AG04450 (cell line): ENCODE measurements at regions not wholly inside any gene's neighbourhood (a gene's known extent, or its start where the extent isn't known, plus 50 kb on each side); places are given as distances from the start of the nearest gene placed in this dataset.

Experiments used
- CTCF ChIA-PET: fragments of 300-600, 350-600 bp; formaldehyde crosslinking; extraction: SDS; loops from one replicate; lab custom pipeline; 2022; ENCODE audit warnings: antibody characterized with exemption, inconsistent platforms; lab: Charles Lee
- POLR2A ChIA-PET: fragments of 350-600 bp; formaldehyde crosslinking; extraction: SDS; loops from one replicate; lab custom pipeline; 2021; ENCODE audit warnings: antibody characterized with exemption, inconsistent platforms; lab: Yijun Ruan, JAX
- DNase-seq: peaks from one replicate; pipeline ENCODE4 v3.0.0-alpha.2; 2011; ENCODE audit warnings: low read depth, low spot score
- H3K27ac ChIP-seq: one replicate; pipeline ENCODE4 v1.5.1; 2012; ENCODE audit warnings: low read depth, low read length, control low read depth
- H3K27me3 ChIP-seq: one replicate; pipeline ENCODE4 v1.6.0; 2012; ENCODE audit warnings: low read length; ENCODE audit not compliant: control insufficient read depth, insufficient read depth
- H3K4me3 ChIP-seq: 2 replicates; pipeline ENCODE4 v1.5.1; 2011; ENCODE audit warnings: mild to moderate bottlenecking, low read depth, low read length, control low read depth
- H3K9me3 ChIP-seq: 2 replicates; pipeline ENCODE4 v1.5.1; 2012; ENCODE audit warnings: low read length; ENCODE audit not compliant: control insufficient read depth, insufficient read depth
- CTCF ChIP-seq: IDR thresholded peaks from 2 replicates; pipeline ENCODE4 v1.5.1; 2011; ENCODE audit warnings: low read depth, low read length, control low read depth, inconsistent platforms

GRCh38 chr2:83565626-83566025, 893.5 kb downstream of the SUCLG1 start:
- no peak for TF ChIP-seq CTCF
- H3K27me3 ChIP-seq = no peaks in the 10 kb centered on the region
- H3K9me3 ChIP-seq = no peaks in the 10 kb centered on the region
- H3K4me3 ChIP-seq = no peak overlapping the region
- no peak overlapping the region for H3K27ac ChIP-seq
- no peak for DNase-seq
- ChIA-PET CTCF (no interaction called here), POLR2A (no interaction called here)

DNA sequence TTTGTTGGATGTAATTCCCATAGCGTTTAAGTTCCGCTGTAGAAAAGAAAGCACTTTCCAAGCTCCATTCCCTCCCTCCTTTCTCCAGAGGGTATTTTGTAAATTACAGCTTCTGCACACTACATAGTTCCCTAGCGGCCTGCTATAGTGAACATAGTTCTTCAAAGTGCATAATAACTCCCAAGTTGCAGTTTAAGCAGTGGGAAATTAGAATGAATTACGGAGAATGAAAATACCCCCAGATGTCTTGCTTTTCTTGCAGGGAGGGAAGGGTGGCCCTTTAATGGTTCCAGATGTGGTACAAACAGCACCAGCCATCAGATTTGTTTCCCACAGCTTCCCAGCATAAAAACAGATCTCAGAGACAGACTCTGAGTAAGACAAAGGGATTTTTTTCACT, 893.9 kb downstream of the SUCLG1 start:
- ChIA-PET CTCF (no interaction called here), POLR2A (no interaction called here)
- TF ChIP-seq CTCF = no peak
- Histone ChIP-seq H3K27ac (no peak overlapping the region), H3K9me3 (no peaks in the 10 kb centered on the region), H3K4me3 (no peak overlapping the region), H3K27me3 (no peaks in the 10 kb centered on the region)
- DNase-seq = no peak

GRCh38 chr2:83561592-83561991, 897.5 kb downstream of the SUCLG1 start:
- POLR2A ChIA-PET = no interaction called here
- Histone ChIP-seq H3K27ac (no peak overlapping the region), H3K27me3 (no peaks in the 10 kb centered on the region), H3K4me3 (no peak overlapping the region), H3K9me3 (peaks cover 3% of the 10 kb centered on the region; the same call in 1 of the 2 replicates)
- TF ChIP-seq CTCF = no peak
- DNase-seq = no peak
- CTCF ChIA-PET = no interaction called here

GRCh38 chr2:83536556-83536955, 922.5 kb downstream of the SUCLG1 start:
- H3K27me3 ChIP-seq = no peaks in the 10 kb centered on the region
- no peak overlapping the region for H3K4me3 ChIP-seq
- POLR2A ChIA-PET = no interaction called here
- no peak for TF ChIP-seq CTCF
- no peak overlapping the region for H3K27ac ChIP-seq
- CTCF ChIA-PET = interaction anchor here (0.6 kb wide), 1 partner anchor 62 kb away, joined by 3 read pairs; no protein-coding TSS in a partner anchor
- DNase-seq = no peak
- H3K9me3 ChIP-seq = no peaks in the 10 kb centered on the region

GRCh38 chr2:83534416-83534815, 924.7 kb downstream of the SUCLG1 start:
- no peak for DNase-seq
- ChIA-PET POLR2A (no interaction called here), CTCF (no interaction called here)

More at GRCh38 chr2:83534416-83534815, 924.7 kb downstream of the SUCLG1 start:
- Histone ChIP-seq H3K4me3 (no peak overlapping the region), H3K9me3 (no peaks in the 10 kb centered on the region), H3K27me3 (no peaks in the 10 kb centered on the region), H3K27ac (no peak overlapping the region)
- TF ChIP-seq CTCF = no peak
